ENCODE measurements at regions not wholly inside any gene's neighbourhood (a gene's known extent, or its start where the extent isn't known, plus 50 kb on each side); places are given as distances from the start of the nearest gene placed in this dataset.

GRCh38 chr9:11158676-11159075 lies 545.9 kb upstream of the PTPRD start:
- TF ChIP-seq CTCF (IDR thresholded peaks at IDR 0.05), result no peak
- no peak for TF ChIP-seq POLR2A (IDR thresholded peaks at IDR 0.05; ENCODE audit: low read length)
- TF ChIP-seq EP300 (IDR thresholded peaks at IDR 0.05), result no peak
- TF ChIP-seq NFE2L2 (conservative IDR thresholded peaks at IDR 0.05; ENCODE audit: low read length), result no peak
- TF ChIP-seq RCOR1 (IDR thresholded peaks at IDR 0.05; ENCODE audit: low read depth, low read length), result no peak
- TF ChIP-seq CHD4 (IDR thresholded peaks at IDR 0.05; ENCODE audit: borderline replicate concordance), result no peak
- TF ChIP-seq REST (IDR thresholded peaks at IDR 0.05), result no peak
- TF ChIP-seq RAD21 (conservative IDR thresholded peaks at IDR 0.05 in 1 of 2, IDR thresholded peaks at IDR 0.05 in 1 of 2), result no peak
- no peak for TF ChIP-seq USF2 (IDR thresholded peaks at IDR 0.05)
- no peak for TF ChIP-seq PHF8 (IDR thresholded peaks at IDR 0.05; ENCODE audit: borderline replicate concordance, low read depth)
- TF ChIP-seq KDM1A (IDR thresholded peaks at IDR 0.05; ENCODE audit: low read depth), result no peak
- TF ChIP-seq CBX2 (IDR thresholded peaks at IDR 0.05; ENCODE audit: borderline replicate concordance, low read depth), result no peak

Measured in A549 (cell line).